H9 (cell line): ENCODE measurements at regions not wholly inside any gene's neighbourhood (a gene's known extent, or its start where the extent isn't known, plus 50 kb on each side); places are given as distances from the start of the nearest gene placed in this dataset.

ENCODE experiments used
- DNase-seq: peaks from one replicate; pipeline ENCODE4 v3.0.0-alpha.2; 2017
- H2AFZ ChIP-seq: one replicate; pipeline ENCODE4 v1.6.1; 2013; ENCODE audit warnings: mild to moderate bottlenecking, low read length, control low read depth, moderate library complexity
- H2AK5ac ChIP-seq: 2 replicates; pipeline ENCODE4 v1.6.1; 2013; ENCODE audit warnings: low read length, control low read depth, mixed read lengths; ENCODE audit not compliant: insufficient read length
- H2BK120ac ChIP-seq: one replicate; pipeline ENCODE4 v1.6.1; 2013; ENCODE audit warnings: low read depth, mild to moderate bottlenecking, low read length, control low read depth, inconsistent platforms; ENCODE audit not compliant: poor library complexity, severe bottlenecking
- H2BK12ac ChIP-seq: 2 replicates; pipeline ENCODE4 v1.6.1; 2013; ENCODE audit warnings: low read length, control low read depth, mixed read lengths, low read depth; ENCODE audit not compliant: insufficient read length
- H2BK15ac ChIP-seq: 2 replicates; pipeline ENCODE4 v1.6.1; 2013; ENCODE audit warnings: low read depth, low read length, control low read depth
- H2BK20ac ChIP-seq: one replicate; pipeline ENCODE4 v1.6.1; 2013; ENCODE audit warnings: low read depth, mild to moderate bottlenecking, low read length, control low read depth, inconsistent platforms; ENCODE audit not compliant: poor library complexity, severe bottlenecking
- H2BK5ac ChIP-seq: 2 replicates; pipeline ENCODE4 v1.6.1; 2013; ENCODE audit warnings: low read length, control low read depth, mixed read lengths; ENCODE audit not compliant: insufficient read length
- H3K14ac ChIP-seq: 2 replicates; pipeline ENCODE4 v1.6.1; 2013; ENCODE audit warnings: low read length, control low read depth; ENCODE audit not compliant: insufficient read depth
- H3K18ac ChIP-seq: 2 replicates; pipeline ENCODE4 v1.6.1; 2013; ENCODE audit warnings: low read depth, mild to moderate bottlenecking, mixed read lengths, low read length, control low read depth; ENCODE audit not compliant: insufficient read length
- H3K23ac ChIP-seq: 2 replicates; pipeline ENCODE4 v1.6.1; 2013; ENCODE audit warnings: low read length, control low read depth, mixed read lengths, low read depth; ENCODE audit not compliant: insufficient read length
- H3K23me2 ChIP-seq: 2 replicates; pipeline ENCODE4 v1.6.1; 2013; ENCODE audit warnings: low read depth, mild to moderate bottlenecking, mixed read lengths, low read length, control low read depth; ENCODE audit not compliant: insufficient read length, poor library complexity, severe bottlenecking
- H3K27ac ChIP-seq: 2 replicates; pipeline ENCODE4 v1.5.1; 2013; ENCODE audit warnings: low read length, control low read depth, mixed read lengths, low read depth; ENCODE audit not compliant: insufficient read length
- H3K27me3 ChIP-seq: 2 replicates; pipeline ENCODE4 v1.6.1; 2013; ENCODE audit warnings: low read length, control low read depth, inconsistent platforms; ENCODE audit not compliant: insufficient read depth
- H3K4ac ChIP-seq: 2 replicates; pipeline ENCODE4 v1.6.1; 2013; ENCODE audit warnings: low read depth, mild to moderate bottlenecking, control low read depth, inconsistent platforms, low read length, moderate library complexity
- H3K4me1 ChIP-seq: 2 replicates; pipeline ENCODE4 v1.6.1; 2013; ENCODE audit warnings: low read length, control low read depth, inconsistent platforms; ENCODE audit not compliant: insufficient read depth
- H3K4me2 ChIP-seq: 2 replicates; pipeline ENCODE4 v1.6.1; 2013; ENCODE audit warnings: low read length, control low read depth, mixed read lengths; ENCODE audit not compliant: insufficient read length, insufficient read depth
- H3K56ac ChIP-seq: 2 replicates; pipeline ENCODE4 v1.6.1; 2013; ENCODE audit warnings: low read depth, mild to moderate bottlenecking, mixed read lengths, low read length, control low read depth; ENCODE audit not compliant: insufficient read length
- H3K79me1 ChIP-seq: 2 replicates; pipeline ENCODE4 v1.6.1; 2013; ENCODE audit warnings: low read depth, mild to moderate bottlenecking, moderate library complexity, low read length, control low read depth, inconsistent platforms; ENCODE audit not compliant: insufficient read depth, poor library complexity, severe bottlenecking
- H3K79me2 ChIP-seq: 2 replicates; pipeline ENCODE4 v1.6.1; 2013; ENCODE audit warnings: low read length, control low read depth, inconsistent platforms; ENCODE audit not compliant: insufficient read depth
- H3K9ac ChIP-seq: 2 replicates; pipeline ENCODE4 v1.6.1; 2013; ENCODE audit warnings: low read length, control low read depth, mixed read lengths; ENCODE audit not compliant: insufficient read length; ENCODE audit errors: extremely low read depth
- H3K9me3 ChIP-seq: one replicate; pipeline ENCODE4 v1.6.1; 2013; ENCODE audit warnings: low read depth, low read length, inconsistent platforms; ENCODE audit not compliant: control insufficient read depth
- H3T11ph ChIP-seq: one replicate; pipeline ENCODE4 v1.6.1; 2013; ENCODE audit warnings: mild to moderate bottlenecking, low read length, control low read depth, inconsistent platforms
- H4K20me1 ChIP-seq: one replicate; pipeline ENCODE4 v1.6.1; 2013; ENCODE audit not compliant: control insufficient read depth, insufficient read length, insufficient read depth
- H4K5ac ChIP-seq: 2 replicates; pipeline ENCODE4 v1.6.1; 2013; ENCODE audit warnings: low read depth, mild to moderate bottlenecking, mixed read lengths, low read length, control low read depth; ENCODE audit not compliant: insufficient read length
- H4K8ac ChIP-seq: replicated peaks from 2 replicates; pipeline ENCODE4 v1.6.1; 2013; ENCODE audit warnings: low read length, control low read depth, mixed read lengths, low read depth; ENCODE audit not compliant: insufficient read length
- H4K91ac ChIP-seq: 2 replicates; pipeline ENCODE4 v1.6.1; 2013; ENCODE audit warnings: low read depth, mild to moderate bottlenecking, moderate library complexity, mixed read lengths, low read length, control low read depth; ENCODE audit not compliant: insufficient read length
- H3K27ac Mint-ChIP-seq, 3 experiments: 2 replicates in 2 of 3; 3 replicates in 1 of 3; pipeline ENCODE4 v1.8.0; 2020 to 2021; ENCODE audit warnings: mixed read lengths in 3 of 3, mild to moderate bottlenecking in 1 of 3, moderate library complexity in 1 of 3
- H3K27me3 Mint-ChIP-seq: 2 replicates; pipeline ENCODE4 v1.8.0; 2021; ENCODE audit warnings: low read depth, mild to moderate bottlenecking, moderate library complexity, mixed read lengths
- H3K36me3 Mint-ChIP-seq, 3 experiments: 2 replicates in 2 of 3; 3 replicates in 1 of 3; pipeline ENCODE4 v1.8.0; 2020 to 2021; ENCODE audit warnings: low read depth in 3 of 3, mixed read lengths in 3 of 3; ENCODE audit not compliant: insufficient read depth in 1 of 3
- H3K4me1 Mint-ChIP-seq, 2 experiments: 2 replicates each; pipeline ENCODE4 v1.8.0; 2020; ENCODE audit warnings: mixed read lengths in 2 of 2
- H3K4me3 Mint-ChIP-seq, 2 experiments: 2 replicates in 1 of 2; 3 replicates in 1 of 2; pipeline ENCODE4 v1.8.0; 2020 to 2021; ENCODE audit warnings: mild to moderate bottlenecking in 2 of 2, mixed read lengths in 2 of 2, moderate library complexity in 1 of 2
- H3K9me3 Mint-ChIP-seq, 2 experiments: 2 replicates in 1 of 2; 3 replicates in 1 of 2; pipeline ENCODE4 v1.8.0; 2020; ENCODE audit warnings: mild to moderate bottlenecking in 2 of 2, mixed read lengths in 2 of 2, moderate library complexity in 1 of 2
- WGBS: extraction: QIAGEN DNeasy Blood & Tissue Kit; methylation state at CpG from one replicate; pipeline ENCODE4 v1.1.7; 2013; ENCODE audit warnings: missing lambda C conversion rate, low lambda C conversion rate, mixed read lengths; ENCODE audit not compliant: insufficient read length; ENCODE audit errors: extremely low coverage; 5-methylcytosine and 5-hydroxymethylcytosine counted together
- TF ChIP-seq, protein P1 (sequence below): fragments of 200-600 bp; sonication (generic); conservative IDR thresholded peaks from 3 replicates; pipeline ENCODE4 v1.8.0; 2021; ENCODE audit warnings: antibody characterized with exemption, mild to moderate bottlenecking

DNA sequence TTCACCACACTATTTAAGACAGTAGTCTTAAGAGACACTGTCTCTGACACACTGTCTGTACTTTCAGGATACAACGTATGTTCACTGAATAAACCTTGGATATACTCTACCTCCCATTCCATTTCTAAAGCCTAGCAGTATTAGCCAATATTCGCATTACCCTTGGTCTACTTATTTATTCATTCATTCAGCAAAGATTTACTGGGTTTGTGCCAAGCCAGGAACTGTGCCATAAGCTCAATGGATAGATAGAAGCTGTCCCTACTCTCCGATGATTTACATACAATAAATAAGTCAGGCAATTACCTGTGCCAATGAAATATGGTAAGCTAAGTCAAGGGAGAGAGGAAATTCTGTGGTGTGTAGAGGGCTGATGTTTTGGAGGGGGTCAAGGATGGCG lies 195.2 kb upstream of the RAB4A start:
- Histone ChIP-seq H4K8ac (no peak overlapping the region), H3K23ac (no peak overlapping the region), H2BK12ac (no peak overlapping the region), H3K79me1 (no peaks in the 10 kb centered on the region), H3T11ph (no peak overlapping the region), H3K9ac (no peak overlapping the region), H3K27me3 (no peaks in the 10 kb centered on the region), H2BK5ac (no peak overlapping the region), H2AK5ac (no peak overlapping the region), H2BK20ac (no peak overlapping the region), H3K56ac (no peak overlapping the region), H3K23me2 (no peaks in the 10 kb centered on the region), H3K4ac (no peak overlapping the region), H2AFZ (no peak overlapping the region), H3K27ac (no peak overlapping the region), H2BK120ac (no peak overlapping the region), H3K4me2 (no peak overlapping the region), H3K18ac (no peak overlapping the region), H4K20me1 (no peaks in the 10 kb centered on the region), H3K14ac (no peak overlapping the region), H3K79me2 (no peaks in the 10 kb centered on the region), H4K5ac (no peak overlapping the region), H3K4me1 (no peaks in the 10 kb centered on the region), H2BK15ac (no peak overlapping the region), H4K91ac (no peak overlapping the region), H3K9me3 (no peaks in the 10 kb centered on the region)
- DNase-seq: no peak
- no peaks in the 10 kb centered on the region for H3K36me3 Mint-ChIP-seq
- H3K4me1 Mint-ChIP-seq: peaks cover 19% of the 10 kb centered on the region in 2 experiments
- H3K27me3 Mint-ChIP-seq: peaks cover 4% of the 10 kb centered on the region
- no peak overlapping the region for H3K4me3 Mint-ChIP-seq
- no peak overlapping the region for H3K27ac Mint-ChIP-seq
- no CpG with 5 or more reads among the region's 4 CpGs for WGBS
- TF ChIP-seq, protein P1, sequence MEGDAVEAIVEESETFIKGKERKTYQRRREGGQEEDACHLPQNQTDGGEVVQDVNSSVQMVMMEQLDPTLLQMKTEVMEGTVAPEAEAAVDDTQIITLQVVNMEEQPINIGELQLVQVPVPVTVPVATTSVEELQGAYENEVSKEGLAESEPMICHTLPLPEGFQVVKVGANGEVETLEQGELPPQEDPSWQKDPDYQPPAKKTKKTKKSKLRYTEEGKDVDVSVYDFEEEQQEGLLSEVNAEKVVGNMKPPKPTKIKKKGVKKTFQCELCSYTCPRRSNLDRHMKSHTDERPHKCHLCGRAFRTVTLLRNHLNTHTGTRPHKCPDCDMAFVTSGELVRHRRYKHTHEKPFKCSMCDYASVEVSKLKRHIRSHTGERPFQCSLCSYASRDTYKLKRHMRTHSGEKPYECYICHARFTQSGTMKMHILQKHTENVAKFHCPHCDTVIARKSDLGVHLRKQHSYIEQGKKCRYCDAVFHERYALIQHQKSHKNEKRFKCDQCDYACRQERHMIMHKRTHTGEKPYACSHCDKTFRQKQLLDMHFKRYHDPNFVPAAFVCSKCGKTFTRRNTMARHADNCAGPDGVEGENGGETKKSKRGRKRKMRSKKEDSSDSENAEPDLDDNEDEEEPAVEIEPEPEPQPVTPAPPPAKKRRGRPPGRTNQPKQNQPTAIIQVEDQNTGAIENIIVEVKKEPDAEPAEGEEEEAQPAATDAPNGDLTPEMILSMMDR: no peak
- peaks cover 0 to under 1% of the 10 kb centered on the region in 2 experiments; a peak in 1 of 5 replicates for H3K9me3 Mint-ChIP-seq
